PC-9 (cell line): ENCODE measurements at regions not wholly inside any gene's neighbourhood (a gene's known extent, or its start where the extent isn't known, plus 50 kb on each side); places are given as distances from the start of the nearest gene placed in this dataset.

Experiments
- BruUV-seq: library from RNA; stranded (reverse); fragments of 400-500 nt; replicated peaks from 2 replicates; lab custom pipeline; 2021; lab: Mats Ljungman, UMichigan
- CTCF ChIA-PET: fragments of 300-600 bp; sonication (Branson Sonifier 250); formaldehyde crosslinking; loops from one replicate; lab custom pipeline; 2022; ENCODE audit warnings: antibody characterized with exemption; lab: Charles Lee
- POLR2A ChIA-PET: fragments of 300-600 bp; sonication (Branson Sonifier 250); formaldehyde crosslinking; loops from one replicate; lab custom pipeline; 2022; ENCODE audit warnings: antibody characterized with exemption; ENCODE audit not compliant: unreplicated experiment; lab: Charles Lee
- DNase-seq, 2 experiments: peaks; one replicate each; pipeline versions ENCODE4 v3.0.0 to v3.0.0-alpha.2; 2015 to 2022; ENCODE audit warnings: mixed read lengths in 1 of 2
- H2AFZ ChIP-seq: fragments of 200-600 bp; sonication (generic); 2 replicates; pipeline ENCODE4 v1.8.1; 2017; ENCODE audit warnings: antibody characterized with exemption
- H3F3A ChIP-seq: fragments of 200-600 bp; sonication (generic); 2 replicates; pipeline ENCODE4 v1.8.1; 2017; ENCODE audit warnings: antibody characterized with exemption, mild to moderate bottlenecking, low read depth; ENCODE audit not compliant: insufficient read depth
- H3K27ac ChIP-seq: fragments of 200-600 bp; sonication (generic); 2 replicates; pipeline ENCODE4 v1.6.1; 2016; ENCODE audit warnings: mixed run types
- H3K27me3 ChIP-seq: fragments of 200-600 bp; sonication (generic); 2 replicates; pipeline ENCODE4 v1.6.1; 2016; ENCODE audit warnings: low read depth, mixed run types; ENCODE audit not compliant: insufficient read depth
- H3K36me3 ChIP-seq: fragments of 200-600 bp; sonication (generic); 2 replicates; pipeline ENCODE4 v1.6.1; 2016; ENCODE audit warnings: low read depth, mixed run types
- H3K4me1 ChIP-seq: fragments of 200-600 bp; sonication (generic); replicated peaks from 2 replicates; pipeline ENCODE4 v1.6.1; 2016; ENCODE audit warnings: mixed run types; ENCODE audit not compliant: insufficient read depth
- H3K4me2 ChIP-seq: fragments of 200-600 bp; sonication (generic); 2 replicates; pipeline ENCODE4 v1.6.1; 2017; ENCODE audit warnings: mixed run types
- H3K4me3 ChIP-seq: fragments of 200-600 bp; sonication (generic); 2 replicates; pipeline ENCODE4 v1.6.1; 2016; ENCODE audit warnings: mixed run types
- H3K79me2 ChIP-seq: fragments of 200-600 bp; sonication (generic); 2 replicates; pipeline ENCODE4 v1.6.1; 2017; ENCODE audit warnings: low read depth, mixed run types
- H3K9me2 ChIP-seq: fragments of 200-600 bp; sonication (generic); 2 replicates; pipeline ENCODE4 v1.8.1; 2017; ENCODE audit warnings: mild to moderate bottlenecking; ENCODE audit not compliant: insufficient read depth
- H3K9me3 ChIP-seq: fragments of 200-600 bp; sonication (generic); 2 replicates; pipeline ENCODE4 v1.8.1; 2016; ENCODE audit warnings: low read depth; ENCODE audit not compliant: insufficient read depth
- H4K20me1 ChIP-seq: fragments of 200-600 bp; sonication (generic); 2 replicates; pipeline ENCODE4 v1.8.1; 2017; ENCODE audit not compliant: insufficient read depth
- EZH2 ChIP-seq: fragments of 200-600 bp; sonication (generic); IDR thresholded peaks from 2 replicates; pipeline ENCODE4 v1.8.0; 2017; ENCODE audit warnings: antibody characterized with exemption, low read depth
- intact Hi-C: fragments of 100-400 bp; cut with micrococcal nuclease; formaldehyde crosslinking; loops from one replicate; pipeline ENCODE4 v1.10.0; 2022; ENCODE audit not compliant: unreplicated experiment
- TF ChIP-seq, protein P1 (sequence below): fragments of 200-600 bp; sonication (generic); conservative IDR thresholded peaks from 2 replicates; pipeline ENCODE4 v1.6.1; 2017; ENCODE audit warnings: mixed run types, antibody characterized with exemption, mild to moderate bottlenecking, moderate library complexity

- TF ChIP-seq, protein P1, sequence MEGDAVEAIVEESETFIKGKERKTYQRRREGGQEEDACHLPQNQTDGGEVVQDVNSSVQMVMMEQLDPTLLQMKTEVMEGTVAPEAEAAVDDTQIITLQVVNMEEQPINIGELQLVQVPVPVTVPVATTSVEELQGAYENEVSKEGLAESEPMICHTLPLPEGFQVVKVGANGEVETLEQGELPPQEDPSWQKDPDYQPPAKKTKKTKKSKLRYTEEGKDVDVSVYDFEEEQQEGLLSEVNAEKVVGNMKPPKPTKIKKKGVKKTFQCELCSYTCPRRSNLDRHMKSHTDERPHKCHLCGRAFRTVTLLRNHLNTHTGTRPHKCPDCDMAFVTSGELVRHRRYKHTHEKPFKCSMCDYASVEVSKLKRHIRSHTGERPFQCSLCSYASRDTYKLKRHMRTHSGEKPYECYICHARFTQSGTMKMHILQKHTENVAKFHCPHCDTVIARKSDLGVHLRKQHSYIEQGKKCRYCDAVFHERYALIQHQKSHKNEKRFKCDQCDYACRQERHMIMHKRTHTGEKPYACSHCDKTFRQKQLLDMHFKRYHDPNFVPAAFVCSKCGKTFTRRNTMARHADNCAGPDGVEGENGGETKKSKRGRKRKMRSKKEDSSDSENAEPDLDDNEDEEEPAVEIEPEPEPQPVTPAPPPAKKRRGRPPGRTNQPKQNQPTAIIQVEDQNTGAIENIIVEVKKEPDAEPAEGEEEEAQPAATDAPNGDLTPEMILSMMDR: no peak
- TF ChIP-seq EZH2: no peak
- Histone ChIP-seq H3K4me3 (no peak overlapping the region), H3K27ac (no peak overlapping the region), H3K79me2 (no peaks in the 10 kb centered on the region), H3F3A (no peaks in the 10 kb centered on the region), H3K27me3 (0 out of 2 replicates have a peak, but pooled peaks cover 4% of the 10 kb centered on the region), H3K9me3 (no peaks in the 10 kb centered on the region), H3K4me1 (no peaks in the 10 kb centered on the region), H3K36me3 (no peaks in the 10 kb centered on the region), H3K9me2 (no peaks in the 10 kb centered on the region), H4K20me1 (no peaks in the 10 kb centered on the region), H3K4me2 (no peak overlapping the region), H2AFZ (no peak overlapping the region)
- no peak for DNase-seq
- CTCF ChIA-PET: no interaction called here
- BruUV-seq: no TSS peak
- POLR2A ChIA-PET: no interaction called here
- intact Hi-C loops: no loop called here
These were observed 107.8 kb upstream of the ARID2 start for GRCh38 chr12:45621703-45622102.

DNA sequence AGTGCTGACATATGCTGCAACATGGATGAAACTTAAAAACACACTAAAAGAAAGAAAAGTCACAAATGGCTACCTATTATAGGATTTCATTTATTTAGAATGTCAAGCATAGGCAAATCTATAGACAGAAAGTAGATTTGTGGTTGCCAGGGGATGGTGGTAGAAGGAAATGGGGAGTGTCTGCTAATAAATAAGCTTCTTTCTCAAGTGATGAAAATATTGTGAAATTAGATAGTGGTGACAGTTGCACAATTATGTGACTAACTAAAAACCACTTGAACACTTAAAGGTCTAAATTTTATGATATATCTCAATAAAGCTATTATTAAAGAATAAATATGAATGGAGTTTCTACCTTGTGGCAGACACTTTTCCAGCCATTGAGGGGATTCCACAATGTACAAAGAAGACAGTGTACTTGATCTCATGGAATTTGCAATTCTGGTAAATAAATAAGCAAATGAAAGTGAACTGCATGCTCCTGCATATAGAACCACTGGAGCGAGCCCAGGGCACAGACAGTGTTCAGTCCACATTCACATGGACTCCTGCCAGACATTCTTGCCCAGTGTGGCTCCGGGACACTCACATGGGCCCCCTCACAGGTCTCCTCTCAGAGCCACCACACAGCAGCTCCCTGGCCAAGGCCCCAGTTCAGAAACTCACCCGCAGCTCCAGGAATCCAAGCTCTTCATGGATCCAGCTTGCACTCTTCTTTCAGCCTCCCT, 107.1 kb upstream of the ARID2 start:
- Histone ChIP-seq H3K9me3 (no peaks in the 10 kb centered on the region), H2AFZ (no peak overlapping the region), H3K36me3 (no peaks in the 10 kb centered on the region), H3K79me2 (no peaks in the 10 kb centered on the region), H3K27me3 (0 out of 2 replicates have a peak, but pooled peaks cover 4% of the 10 kb centered on the region), H3K27ac (no peak overlapping the region), H3K4me3 (no peak overlapping the region), H4K20me1 (no peaks in the 10 kb centered on the region), H3F3A (no peaks in the 10 kb centered on the region), H3K4me1 (no peaks in the 10 kb centered on the region), H3K4me2 (no peak overlapping the region), H3K9me2 (no peaks in the 10 kb centered on the region)
- ChIA-PET POLR2A (interaction anchor here (0.6 kb wide), 1 partner anchor 1280 kb away, joined by 5 read pairs; no protein-coding TSS in a partner anchor), CTCF (no interaction called here)
- TF ChIP-seq, protein P1: no peak
- no peak for TF ChIP-seq EZH2
- no peak for DNase-seq
- intact Hi-C loops: no loop called here
- BruUV-seq: no TSS peak

DNA sequence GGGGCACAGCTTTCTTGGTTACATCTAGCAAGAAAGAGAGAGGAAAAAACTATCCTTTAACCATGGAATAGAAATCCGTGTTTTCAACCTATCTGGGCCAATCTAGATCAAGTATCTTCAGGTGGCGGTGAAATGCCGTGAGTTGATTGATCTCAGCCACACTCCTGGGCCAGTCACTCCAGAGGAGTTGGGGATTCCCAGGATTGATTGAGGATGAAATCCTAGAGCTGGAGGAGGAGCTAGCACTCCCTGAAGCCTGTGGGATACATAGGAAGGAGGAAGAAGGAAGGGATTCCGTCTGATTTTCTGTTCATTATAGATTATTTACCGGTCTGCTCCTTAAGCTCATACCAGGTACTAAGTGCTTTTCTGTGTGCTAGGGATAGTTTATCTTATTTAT, 106.3 kb upstream of the ARID2 start:
- H3F3A ChIP-seq: no peaks in the 10 kb centered on the region
- BruUV-seq: no TSS peak
- ChIA-PET POLR2A (interaction anchor here (0.6 kb wide), 1 partner anchor 119 kb away, joined by 6 read pairs; no protein-coding TSS in a partner anchor), CTCF (no interaction called here)
- H3K79me2 ChIP-seq: no peaks in the 10 kb centered on the region
- no peaks in the 10 kb centered on the region for H3K9me3 ChIP-seq
- H3K4me1 ChIP-seq: no peaks in the 10 kb centered on the region
- no peak for DNase-seq
- intact Hi-C loops: no loop called here
- no peak for TF ChIP-seq EZH2
- TF ChIP-seq, protein P1: no peak
- no peak overlapping the region for H2AFZ ChIP-seq
- H3K4me3 ChIP-seq: no peak overlapping the region
- no peak overlapping the region for H3K4me2 ChIP-seq
- no peak overlapping the region for H3K27ac ChIP-seq
- H3K27me3 ChIP-seq: 0 out of 2 replicates have a peak, but pooled peaks cover 4% of the 10 kb centered on the region
- no peaks in the 10 kb centered on the region for H3K9me2 ChIP-seq
- no peaks in the 10 kb centered on the region for H4K20me1 ChIP-seq
- H3K36me3 ChIP-seq: no peaks in the 10 kb centered on the region
